DMS 273 (cell line): ENCODE measurements at regions not wholly inside any gene's neighbourhood (a gene's known extent, or its start where the extent isn't known, plus 50 kb on each side); places are given as distances from the start of the nearest gene placed in this dataset.
"Not testable (repeated sequence)": the region's sequence is repeated elsewhere in the genome, so short reads cannot be mapped to it uniquely, and the experiment has no call there.

ENCODE experiments used
- DNase-seq: peaks from one replicate; lab custom pipeline; 2025; ENCODE audit not compliant: unreplicated experiment; lab: John Stamatoyannopoulos, UW

DNA sequence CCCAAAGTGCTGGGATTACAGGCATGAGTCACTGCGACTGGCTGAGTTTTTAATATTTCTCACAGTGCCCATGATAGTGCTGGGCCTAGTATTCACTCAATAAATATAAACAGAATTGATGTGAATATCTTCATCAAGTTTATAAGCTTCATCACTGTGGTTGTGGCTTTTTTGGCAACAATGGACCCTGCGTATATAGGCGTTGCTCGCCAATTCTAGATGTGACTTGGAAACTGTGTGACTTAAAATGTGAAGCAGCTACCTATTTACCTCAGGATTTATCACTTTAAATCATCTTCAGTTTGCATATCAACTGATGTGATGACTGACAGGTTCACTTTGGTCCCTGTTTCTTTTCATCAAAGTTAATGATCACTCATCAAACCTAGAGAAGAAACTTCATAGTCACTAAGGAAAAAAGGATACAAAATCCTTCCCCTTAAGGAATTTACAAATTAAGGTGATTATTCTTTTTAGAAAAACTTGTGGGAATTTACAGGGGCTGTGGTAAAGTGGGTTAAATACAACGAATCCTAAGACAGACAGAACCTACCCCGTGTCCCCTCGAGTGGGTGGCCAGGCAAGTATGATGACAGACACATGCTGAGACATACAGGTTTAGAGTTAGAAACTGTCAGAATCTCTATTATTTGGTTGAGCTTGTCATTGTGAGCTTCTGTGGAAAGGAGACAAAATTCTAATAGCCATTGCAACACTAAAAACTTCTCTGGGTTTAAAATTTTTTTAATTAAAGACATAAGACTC lies 101.3 kb downstream of the AKAP11 start:
- no peak for DNase-seq

DNA sequence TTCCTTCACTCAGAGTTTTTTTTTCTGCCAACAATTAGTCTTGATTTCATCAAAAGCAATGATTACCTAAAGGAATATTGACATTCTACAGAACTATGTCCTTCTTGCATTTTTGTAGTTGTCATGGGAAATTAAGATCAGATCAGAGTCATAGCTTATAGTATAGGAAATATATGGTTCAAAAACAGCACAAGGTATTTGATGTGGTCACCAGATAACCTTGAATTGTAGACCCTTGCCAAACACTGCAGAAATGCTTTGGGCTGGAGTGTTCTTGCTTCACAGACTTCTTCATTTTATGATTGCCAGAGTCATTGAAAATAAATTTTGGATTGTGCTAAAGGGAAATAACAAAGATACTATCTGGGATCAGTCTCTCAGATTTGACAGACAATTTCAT lies 103.7 kb downstream of the AKAP11 start:
- no peak for DNase-seq

DNA sequence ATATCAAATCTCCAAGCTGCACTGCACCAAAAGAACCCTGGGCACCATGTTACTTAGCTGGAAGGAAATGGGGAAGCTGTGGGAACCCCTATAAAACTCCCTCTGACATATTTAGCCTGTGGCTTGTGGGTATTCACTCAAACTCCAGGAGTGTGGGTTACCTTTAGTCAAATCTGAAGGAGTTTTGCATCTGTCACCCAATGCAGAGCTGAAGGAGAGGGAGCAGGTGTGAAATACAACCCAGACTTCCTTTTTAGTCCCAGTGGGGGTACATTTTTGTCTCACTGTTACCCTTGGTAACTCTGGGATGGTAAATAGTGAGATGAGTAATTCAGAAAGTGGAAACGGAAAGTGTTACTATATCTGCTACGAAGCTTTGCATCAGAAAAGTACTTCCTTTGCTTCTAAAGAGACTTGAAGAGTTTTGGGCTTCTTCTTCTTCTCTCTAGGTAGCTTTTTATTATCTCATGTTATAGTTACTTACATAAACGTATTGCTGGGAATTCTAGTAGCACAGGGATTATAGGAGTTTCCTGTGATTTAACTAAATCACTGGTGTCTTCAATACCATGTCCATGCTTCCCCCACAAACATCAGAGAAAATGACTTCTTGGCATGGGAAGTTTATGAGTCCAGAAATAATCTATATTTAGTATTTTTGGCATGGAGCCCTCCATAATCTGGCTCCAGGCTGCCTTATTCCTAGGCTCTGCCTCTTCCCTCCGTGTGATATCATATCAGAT lies 105.9 kb downstream of the AKAP11 start:
- no peak for DNase-seq

DNA sequence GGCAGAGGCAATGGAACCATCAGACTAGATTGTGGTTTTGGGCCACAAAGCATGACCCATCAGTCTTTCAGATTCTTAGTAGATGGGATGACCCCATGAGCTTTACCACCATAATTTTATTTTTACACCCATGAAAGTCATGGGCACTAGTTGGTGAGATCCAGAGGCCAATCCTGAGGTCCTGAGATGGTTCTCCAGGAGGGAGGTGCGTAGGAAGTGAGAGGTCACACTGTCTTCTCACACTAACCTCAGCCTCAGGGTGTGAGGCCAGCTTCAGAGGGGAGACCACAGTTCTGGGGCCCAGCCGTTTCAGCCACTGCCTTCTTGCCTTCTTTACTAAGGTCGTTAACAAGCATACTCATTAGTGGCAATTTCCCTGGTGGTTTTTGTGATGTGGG lies 106.4 kb downstream of the AKAP11 start:
- no peak for DNase-seq

DNA sequence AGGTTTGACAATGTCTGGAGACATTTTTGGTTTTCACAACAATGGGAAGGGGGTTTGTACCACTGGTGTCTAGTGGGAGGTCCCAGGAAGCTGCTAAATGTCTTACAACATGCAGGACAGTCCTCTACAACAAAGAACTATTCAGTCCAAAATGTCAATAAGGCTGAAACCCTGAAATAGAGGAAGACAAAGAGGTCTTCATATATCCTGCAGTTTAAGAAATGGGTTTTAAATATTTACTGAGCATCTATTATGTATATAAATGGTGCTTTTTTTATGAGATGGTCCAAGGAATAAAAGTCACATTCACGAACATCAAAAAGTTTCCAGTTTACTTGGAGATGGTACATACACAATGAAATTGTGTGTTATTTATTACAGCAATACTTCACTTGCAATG lies 107.3 kb downstream of the AKAP11 start:
- no peak for DNase-seq

DNA sequence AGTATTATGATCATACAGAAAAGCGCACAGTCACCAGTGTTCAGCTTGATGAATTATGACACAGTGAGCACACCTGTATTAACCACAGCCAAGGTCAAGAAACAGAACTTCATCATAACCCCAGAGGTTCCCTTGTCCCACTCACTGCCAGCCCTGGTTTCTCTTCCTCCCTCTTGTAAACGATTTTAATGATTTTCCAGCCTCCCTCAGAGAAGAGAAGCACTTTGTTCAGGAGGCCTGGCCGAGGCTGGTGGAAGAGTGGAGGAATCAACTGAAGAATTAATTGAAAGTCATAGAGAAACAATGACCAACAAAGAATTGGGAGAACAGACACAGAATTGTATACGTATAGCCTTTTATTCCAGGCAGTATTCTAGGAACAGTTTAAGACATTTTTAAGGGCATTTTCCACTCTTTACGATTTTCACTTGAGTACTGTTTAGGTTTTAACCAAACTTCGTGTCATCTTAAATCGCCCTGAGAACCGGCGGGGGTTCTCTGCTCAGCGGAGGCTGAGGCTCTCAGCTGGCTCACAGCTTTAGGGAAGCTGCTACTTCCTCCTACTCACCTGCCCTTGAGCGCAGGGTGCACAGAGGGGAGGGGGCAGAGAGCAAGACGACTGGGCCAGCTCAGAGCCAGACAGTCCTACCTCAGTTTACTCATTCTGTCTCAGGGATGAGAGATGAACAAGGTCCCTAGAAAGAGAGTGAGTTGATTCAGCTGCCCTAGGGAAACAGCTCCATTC lies 108.6 kb downstream of the AKAP11 start:
- DNase-seq, result no peak

DNA sequence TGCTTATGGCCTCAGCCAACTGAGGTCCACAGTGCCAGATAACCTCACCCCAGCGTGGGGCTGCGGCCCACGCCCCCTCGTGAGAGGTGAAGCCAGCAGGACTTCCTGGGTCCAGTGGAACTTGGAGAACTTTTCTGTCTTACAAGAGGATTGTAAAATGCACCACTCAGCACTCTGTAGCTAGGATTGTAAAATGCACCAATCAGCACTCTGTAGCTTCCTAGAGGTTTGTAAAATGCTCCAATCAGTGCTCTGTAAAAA lies 109.1 kb downstream of the AKAP11 start:
- no peak for DNase-seq

DNA sequence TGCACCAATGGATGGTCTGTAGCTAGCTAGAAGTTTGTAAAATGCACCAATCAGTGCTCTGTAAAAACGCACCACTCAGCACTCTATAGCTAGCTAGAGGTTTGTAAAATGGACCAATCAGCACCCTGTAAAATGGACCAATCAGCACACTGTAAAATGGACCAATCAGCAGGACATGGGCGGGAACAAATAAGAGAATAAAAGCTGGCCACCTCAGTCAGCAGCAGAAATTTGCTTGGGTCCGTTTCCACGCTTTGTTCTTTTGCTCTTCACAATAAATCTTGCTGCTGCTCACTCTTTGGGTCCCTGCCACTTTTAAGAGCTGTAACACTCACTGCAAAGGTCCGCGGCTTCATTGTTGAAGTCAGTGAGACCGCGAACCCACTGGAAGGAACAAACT lies 109.5 kb downstream of the AKAP11 start:
- DNase-seq, result not testable (repeated sequence)

DNA sequence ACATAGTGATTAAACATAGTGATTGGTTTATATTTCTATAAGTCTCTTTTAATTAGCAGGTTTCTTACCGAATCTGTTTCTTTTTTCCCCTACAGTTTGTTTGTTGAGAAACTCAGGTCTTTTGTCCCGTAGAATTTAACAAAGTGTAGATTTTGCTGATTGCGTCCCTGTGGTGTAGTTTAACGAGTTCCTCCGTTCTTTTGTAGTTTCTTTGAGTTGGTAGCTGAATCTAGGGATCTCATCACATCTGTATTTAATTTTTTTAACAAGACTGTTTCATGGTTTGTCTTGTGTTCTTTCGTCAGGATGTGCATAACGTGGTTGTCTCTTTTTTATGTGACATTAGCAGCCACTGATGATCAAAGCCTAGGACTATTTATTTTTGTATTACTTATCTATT lies 111.1 kb downstream of the AKAP11 start:
- DNase-seq, result no peak

DNA sequence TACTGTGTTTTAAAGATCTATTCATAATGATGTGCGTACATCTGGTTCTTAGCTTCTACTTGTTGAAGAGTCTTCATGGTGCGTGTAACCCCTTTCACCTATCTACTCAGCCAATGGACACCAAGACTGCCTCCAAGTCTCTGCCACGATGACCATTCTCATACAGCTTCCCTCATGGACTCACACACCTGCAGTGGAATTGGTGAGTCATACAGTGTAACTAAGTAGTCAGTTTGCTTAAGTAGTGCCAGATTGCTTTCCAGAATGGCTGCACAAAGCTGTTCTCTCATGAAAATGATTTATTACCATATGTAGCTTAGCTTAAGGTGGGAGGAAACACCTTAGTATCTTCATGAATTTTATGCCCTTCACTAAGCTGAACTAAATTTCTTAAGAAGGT lies 112.3 kb downstream of the AKAP11 start:
- peak; percentile 1 for DNase-seq

DNA sequence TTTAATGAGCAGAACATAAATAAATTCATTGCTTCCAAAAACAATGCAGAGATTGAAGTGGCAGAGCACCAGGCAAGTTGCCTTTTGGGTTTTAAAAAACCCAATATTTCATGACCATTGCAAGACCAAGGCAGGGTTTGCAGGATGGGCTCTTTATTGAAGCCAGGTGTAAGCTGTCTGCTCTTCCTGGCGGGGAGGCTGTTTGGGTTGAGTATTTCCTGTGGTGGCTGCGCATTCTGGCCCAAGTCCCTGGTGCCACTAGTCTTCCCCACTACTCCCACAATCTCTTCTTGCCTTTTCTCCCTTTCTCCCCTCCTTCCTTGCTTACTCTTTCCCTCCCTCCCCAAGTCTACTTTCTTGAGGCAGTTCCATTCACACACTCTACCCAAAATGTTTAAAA lies 116.4 kb downstream of the AKAP11 start:
- DNase-seq, result no peak

DNA sequence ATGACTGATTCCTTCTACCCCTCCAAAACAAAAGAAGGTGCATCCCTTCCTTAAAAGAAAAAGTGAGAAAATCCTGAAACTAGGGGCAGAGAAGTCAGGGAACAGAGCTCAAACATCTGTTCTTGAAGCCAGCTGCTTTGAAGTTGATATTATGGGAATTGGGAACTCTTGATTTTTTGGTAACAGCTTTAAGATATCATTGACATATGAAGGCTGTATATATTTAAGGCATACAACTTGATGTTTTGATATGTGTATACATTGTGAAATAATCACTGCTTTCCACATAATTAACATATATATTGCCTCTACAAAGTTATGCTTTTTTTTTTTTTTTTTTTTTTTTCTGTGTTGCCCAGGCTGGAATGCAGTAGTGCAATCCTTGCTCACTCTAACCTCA lies 117.1 kb downstream of the AKAP11 start:
- no peak for DNase-seq

DNA sequence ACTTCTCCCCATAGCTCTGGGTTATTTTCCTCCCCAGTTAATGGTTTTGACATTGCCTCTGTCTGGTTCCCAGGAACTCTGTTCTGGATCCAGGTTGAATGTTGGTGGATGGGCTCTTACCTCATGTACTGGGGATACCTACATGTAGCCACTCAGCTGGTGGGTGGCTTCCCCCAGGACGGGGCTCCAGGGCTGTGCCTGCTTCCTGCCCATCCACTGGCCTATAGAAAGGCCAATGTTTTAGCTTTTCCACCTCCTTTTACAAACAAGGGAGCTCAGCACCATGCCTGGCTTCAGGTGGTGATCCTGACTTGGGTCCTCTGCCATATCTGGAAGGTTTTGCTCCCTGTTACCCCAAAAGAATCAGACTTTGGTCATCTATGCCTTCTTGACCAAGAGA lies 120.2 kb downstream of the AKAP11 start:
- DNase-seq, result no peak

DNA sequence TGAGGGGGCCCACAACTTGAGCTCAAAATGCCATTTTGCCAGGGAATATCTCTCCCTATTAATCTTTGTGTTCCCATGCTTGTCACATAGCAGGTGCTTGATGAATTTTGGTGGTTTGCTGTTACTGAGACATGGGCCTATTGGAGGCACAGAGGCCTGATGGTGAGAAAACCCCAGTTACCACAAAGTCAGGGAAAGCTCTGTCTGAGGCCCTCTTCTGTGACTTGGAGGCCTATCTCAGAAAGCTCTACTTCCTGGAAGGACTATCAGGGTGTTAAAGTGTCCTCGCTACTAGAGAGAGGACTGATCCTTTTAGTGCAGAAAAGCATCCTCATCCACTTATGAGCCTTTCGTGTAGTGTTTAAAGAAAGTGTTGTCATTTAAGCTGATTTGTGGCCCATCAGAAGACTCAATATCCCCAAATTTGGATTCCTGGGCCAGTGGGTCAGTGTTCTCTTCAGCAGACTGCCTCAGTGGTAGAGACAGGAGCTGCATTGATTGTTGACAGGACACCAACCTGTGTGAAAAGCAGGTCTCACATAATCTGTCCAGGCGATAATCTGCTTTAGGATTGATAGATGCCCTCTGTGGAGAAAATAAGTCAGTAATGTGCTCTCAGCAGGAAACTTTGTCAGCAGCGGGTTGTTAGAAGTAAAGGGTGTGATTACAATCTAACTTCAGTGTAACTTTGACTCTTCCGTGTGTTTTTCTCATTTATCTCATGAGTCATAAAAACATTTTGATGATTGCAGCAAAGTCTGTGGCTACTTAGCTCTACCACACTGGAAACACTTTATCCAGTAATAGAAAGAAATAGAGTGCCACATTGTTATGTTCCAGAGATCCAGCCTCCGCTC lies 121.0 kb downstream of the AKAP11 start:
- no peak for DNase-seq

DNA sequence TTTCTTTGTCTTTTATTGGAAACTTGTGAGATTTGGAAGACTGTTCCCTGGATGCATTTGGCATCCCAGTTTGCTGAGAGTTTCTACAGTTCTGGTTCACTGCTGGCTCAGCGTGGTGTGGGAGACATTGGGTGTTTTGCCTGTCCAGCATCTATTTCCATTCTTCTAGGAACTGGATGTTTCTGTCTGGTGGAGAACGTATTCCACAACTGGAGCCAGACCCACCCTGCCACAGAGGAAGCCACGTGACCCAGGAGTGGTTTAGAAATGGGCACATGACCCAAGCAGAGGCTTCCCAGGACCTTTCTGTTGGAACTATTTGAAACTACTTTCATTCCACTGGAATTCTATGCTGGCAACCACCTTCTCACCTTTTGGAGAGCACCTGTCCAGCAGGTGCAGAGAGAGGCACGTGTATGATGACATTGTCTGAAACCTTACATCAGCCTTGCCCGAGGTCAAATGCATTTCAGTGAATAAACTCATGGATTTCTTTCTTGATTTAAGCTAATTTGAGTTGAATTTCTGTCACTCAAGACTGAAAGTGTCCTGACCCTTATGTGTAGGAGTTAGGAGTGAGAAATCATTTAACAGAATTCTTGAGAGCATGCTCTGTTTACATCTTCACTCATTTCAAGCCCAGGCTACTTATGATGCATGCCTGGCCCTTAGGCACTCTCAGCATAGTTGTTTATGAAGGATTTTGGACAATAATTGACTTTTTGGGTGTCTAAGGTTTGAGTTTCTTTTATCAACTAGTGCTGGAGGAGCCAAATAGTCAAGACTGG lies 121.8 kb downstream of the AKAP11 start:
- DNase-seq, result no peak

DNA sequence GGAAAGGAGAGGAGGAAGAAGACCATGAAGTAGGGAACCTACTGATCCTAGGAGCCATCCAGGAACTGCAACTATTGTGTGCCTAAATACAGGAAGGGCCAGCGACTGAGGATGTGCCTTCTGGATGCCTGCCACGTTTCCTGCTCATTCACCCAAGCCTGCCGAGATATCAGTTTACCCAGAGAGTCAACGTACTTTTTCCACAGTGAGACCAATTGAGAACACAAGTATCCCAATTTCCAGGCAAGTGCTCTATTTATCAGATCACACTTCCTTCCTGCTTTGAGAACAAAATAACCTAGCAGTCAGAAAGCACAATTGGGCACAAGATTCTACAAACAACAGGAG lies 122.4 kb downstream of the AKAP11 start:
- DNase-seq, result no peak

DNA sequence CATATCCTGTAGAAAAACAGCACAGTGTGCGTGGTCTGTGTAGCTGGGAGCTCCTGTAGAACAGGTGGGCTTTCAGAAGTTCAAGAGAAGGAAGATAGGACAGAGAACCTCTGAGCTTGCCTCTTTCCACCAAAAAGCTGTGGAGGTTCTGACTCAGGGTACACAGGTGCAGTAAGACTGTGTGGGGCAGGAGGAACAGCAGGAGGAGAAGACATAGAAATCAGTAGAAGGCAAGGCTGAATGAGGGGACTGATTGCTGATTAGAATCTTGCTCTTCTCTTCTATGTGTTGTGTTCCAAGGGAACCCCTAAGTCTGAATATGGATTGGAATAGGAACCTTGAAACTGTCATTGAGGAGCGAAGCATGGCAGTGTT lies 122.7 kb downstream of the AKAP11 start:
- DNase-seq, result no peak

DNA sequence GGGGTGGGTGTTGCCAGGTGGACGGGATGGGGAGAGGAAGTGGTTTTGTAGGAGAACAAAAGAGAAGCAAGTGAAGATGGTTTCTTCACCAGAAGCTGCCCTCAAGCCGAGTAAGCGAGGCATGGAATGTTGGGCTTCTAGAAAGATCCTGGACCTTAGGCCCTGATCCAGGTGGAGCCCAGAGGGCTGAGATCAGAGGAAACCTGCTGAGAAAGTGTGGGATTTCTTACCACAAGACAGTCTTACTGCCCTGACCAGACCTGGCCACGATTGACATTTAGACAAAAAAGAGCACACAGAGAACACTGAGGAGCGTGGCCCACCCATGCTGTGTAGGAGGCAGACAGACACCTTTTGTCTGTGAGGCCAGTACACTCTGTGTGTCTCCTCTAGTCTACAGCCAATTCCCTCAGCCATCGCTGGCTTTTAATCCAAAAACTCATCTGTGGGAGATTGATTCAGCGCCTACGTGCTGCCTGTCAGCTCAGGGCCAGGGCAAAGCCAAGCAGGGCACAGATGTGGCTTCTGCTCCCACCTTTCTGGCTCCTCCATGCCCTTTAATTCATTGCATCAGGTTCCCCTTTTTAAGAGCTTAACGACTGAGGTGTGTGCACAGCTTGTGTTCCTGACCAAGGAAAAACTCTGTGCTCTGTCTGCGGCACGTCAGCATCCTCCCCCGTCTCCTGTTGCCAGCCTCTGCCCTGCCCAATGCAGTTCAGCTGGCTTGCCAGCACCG lies 123.3 kb downstream of the AKAP11 start:
- no peak for DNase-seq

DNA sequence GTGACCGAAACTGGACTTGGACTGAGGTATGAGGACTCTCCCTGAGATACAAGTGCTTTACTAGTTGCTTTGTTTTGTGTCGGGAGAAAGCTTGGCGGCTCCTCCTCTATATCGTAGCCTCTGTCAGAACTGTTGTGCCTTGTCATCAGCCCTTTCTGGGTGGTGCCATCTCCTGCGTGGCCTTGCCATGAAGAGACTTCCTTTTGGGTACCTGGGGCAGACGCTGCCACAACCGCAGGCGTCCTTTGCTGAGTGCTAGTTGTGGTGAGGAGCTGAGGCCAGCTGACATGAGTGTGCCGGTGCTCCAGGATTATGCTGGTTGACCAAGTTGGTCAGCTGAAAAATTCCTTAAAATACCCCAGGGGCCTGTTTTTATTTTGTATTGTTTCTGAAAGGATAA lies 124.5 kb downstream of the AKAP11 start:
- no peak for DNase-seq
